Stimulated activated CD4-positive, alpha-beta T cell treated with anti-CD3 and anti-CD28 coated beads, TNF-alpha, amount 100 ng/mL, for 4 hours (primary cell): ENCODE measurements at regions not wholly inside any gene's neighbourhood (a gene's known extent, or its start where the extent isn't known, plus 50 kb on each side); places are given as distances from the start of the nearest gene placed in this dataset.

Source experiments
- DNase-seq, 3 experiments: peaks; one replicate each; pipeline ENCODE4 v3.0.0-alpha.2; 2020; ENCODE audit warnings: low read depth in 3 of 3

DNA sequence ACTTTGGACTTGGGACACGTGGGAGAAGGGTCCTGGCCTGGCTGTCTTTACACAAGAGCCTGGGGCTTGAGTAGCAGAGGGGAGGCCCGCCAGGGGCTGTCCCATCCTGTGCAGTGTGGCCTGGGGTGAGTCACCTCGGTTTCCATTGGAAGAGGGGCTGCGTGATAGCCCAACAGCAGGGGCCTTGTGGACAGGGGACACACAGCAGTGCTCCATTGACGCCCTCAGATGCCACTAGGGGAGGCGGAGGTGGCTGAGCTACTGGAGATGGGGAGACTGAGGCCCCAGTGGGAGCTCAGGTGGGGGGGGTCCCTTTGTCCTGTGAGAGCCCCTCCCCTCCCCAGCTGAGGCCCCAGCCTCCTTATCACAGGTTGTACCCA, 50.0 kb upstream of the RNU6ATAC start:
- DNase-seq, result no peak

DNA sequence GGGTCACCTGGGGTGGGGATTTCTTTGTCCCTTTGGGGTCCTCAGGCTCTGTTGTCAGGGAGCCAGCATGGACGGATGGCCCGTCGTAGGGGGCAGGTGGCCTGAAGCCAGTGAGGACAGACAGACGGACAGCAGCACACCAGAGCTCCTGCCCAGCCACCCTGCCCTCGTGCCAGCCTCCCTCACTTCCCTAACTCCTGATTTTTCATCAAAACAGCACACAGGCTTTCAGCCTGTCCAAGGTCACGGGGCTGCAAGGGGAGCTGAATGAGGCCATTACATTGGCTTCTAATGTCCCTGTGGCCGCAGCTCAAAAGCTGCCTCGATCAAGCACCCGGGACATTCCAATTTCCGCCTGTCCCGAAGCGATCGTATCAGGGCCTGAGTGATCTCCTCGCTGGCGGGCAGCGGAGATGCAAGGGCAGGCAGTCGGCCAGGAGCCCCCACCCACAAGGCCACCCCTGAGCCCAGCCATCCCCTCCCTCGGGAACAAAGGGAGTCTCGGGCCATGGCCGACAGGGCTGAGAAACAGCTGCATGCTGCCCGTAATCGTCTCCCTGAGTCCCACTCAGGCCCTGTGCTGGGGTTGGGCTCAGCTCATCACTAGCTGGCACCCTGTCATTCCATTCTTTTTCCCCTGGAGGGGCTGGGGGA, 50.5 kb upstream of the RNU6ATAC start:
- DNase-seq, result no peak

DNA sequence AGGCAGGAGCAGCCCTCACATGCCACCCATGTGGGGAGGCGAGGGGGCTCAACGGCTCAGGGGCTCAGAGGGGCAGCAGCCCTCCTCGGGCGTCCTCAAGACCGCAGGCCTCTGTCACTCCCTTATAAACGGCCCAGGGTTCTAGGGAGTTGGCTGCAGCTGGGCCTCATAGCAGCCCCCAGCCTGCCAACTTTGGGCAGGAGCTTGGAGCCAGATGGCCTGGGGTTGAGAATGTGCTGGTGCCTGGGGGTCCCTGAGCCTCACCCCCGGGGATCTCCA, 51.0 kb upstream of the RNU6ATAC start:
- DNase-seq, result no peak

DNA sequence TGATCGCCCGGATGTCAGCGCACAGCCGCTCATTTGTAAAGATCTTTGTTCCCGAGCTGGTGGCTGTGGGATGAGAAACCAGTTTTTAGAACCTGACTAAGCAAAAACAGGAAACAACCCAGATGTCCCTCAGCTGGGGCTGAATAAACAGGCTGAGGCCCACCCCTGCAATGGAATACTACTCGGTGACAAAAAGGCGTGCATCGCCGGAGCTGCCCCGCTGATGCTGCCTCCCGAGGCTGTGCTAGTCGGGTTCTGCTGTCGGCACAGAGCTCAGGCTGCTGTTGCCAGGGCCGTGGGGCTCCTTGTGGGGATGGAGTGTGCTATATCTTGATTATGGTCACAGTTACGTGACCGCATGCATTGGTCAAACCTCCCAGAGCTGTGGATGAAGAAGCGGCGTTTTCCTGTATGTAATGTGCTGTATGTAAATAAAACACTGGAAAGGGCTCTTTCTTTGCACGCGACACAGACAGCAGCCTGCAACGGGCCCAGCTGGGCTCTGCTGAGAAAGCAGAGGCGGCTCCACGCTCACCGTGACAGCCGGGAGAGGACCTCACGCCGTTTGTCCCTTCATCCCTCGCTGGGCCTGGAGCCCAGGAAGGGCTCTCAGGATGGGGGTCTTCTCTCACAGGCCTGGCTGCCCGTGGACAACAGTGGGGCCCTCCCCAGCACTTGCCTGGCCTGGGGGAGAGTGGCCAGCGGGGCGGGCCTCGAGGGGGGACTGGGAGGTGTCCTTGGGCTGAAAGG, 51.5 kb upstream of the RNU6ATAC start:
- no peak for DNase-seq

DNA sequence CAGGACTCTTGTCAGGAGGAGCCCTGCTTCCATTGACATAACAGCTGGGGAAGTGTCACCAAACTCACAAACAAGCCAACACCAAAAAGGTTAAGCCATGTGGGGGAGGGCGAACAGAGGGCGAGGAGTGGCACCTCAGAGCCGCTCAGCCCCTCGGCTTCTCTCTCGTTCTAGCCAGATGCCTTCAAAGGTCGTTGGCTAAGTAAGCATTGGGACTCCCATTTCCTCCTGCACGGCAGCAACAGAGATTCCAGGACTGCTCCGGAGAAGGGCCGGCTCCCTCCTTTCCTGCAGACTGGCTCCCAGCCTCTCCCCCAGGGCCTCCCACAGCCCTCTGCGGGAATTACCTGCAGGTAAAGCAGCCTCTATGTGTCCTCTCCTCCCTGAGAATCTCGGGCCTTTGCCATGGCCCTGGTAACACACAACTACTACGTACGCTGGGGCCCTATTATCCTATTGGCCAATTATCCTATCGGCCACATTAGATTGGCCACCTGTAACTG, 52.1 kb upstream of the RNU6ATAC start:
- DNase-seq, result no peak

DNA sequence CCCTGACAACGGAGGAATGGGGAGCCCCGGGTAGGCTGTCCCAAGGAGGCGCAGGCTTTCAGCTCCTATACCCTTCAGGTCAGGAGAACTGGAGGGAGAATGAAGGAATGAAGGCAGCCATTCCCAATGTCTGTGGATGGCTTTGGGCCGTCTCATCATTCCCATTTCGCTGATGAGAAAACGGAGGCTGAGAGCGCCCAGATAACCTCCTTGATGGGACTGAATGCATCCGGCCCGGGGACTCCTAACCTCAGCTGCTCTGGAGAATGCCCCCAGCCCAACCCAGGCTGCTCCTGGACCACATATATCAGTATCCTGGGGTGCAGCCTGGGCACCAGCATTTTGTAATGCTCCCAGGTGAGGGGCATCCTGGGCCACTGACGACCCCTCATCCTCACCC, 52.6 kb upstream of the RNU6ATAC start:
- DNase-seq, result no peak

DNA sequence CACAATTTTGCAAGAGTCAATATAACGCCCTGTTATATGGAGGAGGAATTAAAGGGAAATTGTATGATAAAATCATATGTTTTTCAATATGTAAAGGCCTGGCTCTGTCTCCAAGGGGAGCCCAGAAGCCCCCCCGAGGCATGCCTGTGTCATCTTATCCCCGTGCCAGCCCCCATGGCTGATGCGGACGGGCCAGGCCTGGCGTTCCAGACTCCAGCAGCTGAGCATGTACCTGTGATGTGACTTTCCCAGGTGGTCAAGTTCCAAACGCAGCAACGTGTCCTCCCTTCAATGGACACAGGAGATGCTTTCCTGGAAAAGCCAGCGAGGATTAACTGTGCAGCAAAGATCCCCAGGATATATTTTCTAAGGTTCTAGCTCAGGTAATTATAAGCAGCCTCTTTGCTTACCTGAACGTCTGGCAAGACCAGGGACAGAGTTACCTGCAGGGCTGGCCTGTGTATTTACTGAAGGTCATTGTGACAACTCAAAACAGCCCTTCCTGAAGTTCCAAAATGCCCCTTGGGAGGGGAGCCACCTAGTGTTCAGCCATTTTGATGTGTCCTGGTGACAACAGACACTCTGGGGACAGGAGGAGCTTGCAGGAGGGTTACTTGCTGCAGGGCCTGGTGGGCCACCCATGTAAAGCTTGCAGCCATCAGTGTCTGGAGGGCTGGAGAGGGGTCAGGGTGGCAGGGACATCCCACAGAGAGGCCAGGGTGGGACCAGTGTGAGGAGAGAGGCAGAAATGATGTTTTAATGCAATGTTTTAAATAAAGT, 53.3 kb upstream of the RNU6ATAC start:
- no peak for DNase-seq

DNA sequence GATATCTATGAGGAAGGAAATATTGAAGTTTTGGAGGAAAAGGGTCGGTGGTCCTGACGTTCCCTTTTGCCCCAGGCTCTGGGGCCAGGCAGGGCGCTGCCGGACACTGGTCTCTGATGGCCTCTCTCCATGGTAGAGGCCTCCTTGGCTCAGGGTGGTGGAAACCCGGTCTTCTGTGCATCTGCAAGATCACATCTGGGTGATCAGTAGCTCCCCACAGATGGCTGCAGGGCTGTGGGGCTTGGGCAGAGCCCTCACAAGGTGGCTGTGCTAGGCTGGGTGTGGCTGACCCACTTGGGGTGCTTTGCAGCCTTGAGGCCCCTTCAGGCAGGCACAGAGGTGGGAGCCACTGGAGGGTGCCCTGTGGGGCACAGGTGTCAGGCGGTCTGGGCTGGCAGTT, 53.9 kb upstream of the RNU6ATAC start:
- no peak for DNase-seq

DNA sequence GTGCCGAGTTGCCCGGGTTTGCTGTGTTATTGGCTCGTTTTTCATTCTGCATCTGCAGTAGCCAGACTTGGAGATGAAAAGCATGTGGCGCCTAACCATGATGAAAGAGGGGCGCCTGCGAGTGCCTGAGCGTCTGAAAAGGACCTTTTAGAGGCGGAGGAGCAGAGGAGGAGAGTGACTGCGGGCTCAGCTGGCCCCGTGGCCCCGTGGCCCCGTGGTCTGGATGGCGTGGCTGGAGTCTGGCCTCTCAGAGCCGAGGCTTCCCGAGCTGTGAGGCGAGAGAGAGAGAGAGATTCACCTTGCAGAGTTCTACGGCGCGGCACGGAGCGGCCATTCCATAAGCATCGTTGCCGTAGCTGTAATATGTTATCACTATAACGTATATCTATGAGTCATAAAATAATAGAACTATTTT, 55.3 kb upstream of the RNU6ATAC start:
- DNase-seq, result no peak

DNA sequence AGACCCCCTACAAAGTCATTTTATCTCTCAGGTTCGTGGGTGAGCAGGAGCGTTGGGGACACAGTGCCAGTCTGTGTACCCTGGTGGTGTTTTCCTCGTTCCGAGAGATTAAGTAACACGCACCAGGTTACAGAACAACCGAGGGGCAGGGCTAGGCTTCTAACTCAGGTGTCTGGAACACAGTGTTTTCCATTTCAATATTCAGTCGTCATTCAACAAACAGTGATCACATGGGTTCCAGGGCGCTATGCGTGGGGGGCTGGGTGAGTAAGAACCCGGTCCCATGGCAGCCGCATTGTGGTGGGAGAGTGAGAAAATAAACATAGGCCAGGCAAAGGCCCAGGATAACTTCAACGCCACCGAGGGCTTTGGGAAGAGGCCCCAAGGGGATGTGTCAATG, 55.9 kb upstream of the RNU6ATAC start:
- no peak for DNase-seq

DNA sequence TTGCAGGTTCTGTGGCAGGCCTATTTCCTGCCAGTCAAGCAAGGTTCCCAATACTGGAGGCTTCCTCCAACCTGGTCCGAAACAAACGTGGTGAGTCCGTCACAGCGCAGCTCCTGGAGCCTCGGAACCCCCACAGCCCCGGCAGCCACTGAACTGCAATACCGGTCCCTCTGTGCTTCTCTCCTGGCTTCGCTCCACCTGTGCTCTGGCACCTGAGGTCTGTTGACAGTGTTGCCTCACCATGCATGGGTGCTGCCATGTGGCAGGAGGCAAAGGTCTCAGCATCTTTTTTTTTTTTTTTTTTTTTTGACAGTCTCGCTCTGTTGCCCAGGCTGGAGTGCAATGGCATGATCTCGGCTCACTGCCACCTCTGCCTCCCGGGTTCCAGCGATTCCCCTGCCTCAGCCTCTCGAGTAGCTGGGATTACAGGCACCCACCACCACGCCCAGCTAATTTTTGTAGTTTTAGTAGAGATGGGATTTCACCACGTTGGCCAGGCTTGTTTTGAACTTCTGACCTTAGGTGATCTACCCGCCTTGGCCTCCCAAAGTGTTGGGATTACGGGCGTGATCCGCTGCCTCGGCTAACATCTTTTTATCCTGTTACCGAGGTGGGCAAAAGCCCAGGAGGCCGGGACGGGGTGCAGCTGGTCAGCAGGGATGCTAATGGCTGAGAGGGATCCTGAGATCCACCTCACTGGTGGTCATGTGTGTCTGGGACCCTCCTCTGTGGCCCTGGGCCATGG, 57.1 kb upstream of the RNU6ATAC start:
- no peak for DNase-seq

DNA sequence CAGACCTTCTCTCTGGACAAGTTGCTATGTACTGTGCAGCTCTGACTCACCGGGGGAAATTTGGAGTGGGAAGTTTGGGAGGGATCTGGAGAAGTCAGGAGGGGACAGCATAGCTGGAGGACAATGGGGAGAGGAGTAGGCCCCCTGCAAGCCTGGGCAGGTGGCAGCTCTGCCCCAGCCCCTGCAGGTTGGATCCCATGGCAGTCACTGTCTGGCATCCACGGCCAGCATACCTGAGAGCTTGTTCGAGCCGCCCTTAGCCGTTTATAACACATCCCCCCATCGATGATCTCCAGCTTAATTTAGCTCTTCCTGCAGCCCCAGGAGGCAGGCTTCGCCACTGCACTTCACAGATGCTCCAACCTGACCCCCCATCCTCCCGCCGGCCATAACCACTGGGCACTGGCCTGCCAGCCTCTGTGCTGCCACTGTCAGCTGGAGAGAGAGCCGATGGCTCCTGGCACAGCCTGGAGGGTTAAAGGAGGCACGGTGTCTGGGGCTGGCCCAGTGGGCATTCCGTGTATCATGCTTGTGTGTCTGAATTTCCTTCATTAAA, 57.7 kb upstream of the RNU6ATAC start:
- DNase-seq, result no peak

DNA sequence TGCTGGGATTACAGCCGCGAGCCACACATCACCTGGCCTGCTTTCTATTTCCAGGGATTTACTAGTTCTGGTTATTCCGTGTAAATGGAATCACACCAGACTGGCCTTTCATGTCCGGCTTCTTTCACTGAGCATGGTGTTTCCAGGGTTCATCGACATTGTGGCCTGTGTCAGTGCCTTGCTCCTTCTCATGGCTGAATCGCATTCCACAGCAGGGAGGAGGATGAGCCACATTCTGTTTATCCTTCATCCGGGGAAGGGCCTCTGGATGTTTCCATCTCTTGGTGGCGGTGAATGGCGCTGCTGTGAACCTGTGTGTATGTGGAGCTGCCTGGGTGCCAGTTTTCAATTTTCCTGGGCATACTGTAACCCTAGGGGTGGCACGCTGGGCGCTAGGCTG, 58.7 kb upstream of the RNU6ATAC start:
- DNase-seq, result no peak

DNA sequence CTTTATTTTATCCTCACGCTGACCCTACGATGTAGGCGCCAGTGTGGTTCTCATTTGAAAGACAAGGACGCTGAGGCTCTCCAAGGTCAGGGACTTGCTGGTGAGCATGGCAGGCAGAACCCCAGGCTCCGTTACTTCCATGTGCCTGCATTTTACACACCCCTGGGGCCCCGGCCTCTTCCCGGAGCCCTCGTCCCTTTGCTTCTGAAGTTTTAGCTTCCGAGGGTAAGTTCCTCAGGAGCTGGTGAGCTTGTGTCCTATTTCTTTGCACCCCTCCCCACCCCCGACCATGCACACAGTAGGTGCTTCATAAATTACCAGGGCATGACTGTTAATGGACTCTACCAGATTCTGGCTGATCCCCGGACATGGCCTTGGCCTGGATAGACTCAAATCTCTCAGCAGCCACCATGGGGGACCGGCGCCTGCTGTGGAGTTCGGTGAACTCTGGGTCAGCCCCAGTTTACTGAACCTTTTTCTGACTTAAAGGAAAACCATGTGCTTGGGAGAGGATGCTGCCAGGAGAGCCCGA, 59.3 kb upstream of the RNU6ATAC start:
- DNase-seq, result no peak

DNA sequence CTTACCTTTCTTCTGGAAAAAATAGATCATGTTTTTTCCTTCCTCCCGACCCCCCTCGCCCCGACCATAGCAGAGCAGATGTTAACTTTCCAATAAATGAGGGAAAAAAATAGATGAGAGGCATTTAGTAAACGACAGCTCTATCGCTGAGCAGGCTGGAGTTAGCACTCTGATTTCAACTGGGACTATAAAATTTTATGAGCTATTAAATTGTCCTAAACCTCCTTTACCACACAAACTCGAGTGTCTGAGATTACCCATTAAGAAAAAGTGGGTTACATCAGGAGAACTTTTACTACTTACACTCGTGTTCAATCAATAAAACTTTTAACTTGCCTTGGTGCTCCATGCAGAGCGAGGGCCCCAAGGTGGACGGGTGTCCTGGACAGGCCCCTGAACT, 59.8 kb upstream of the RNU6ATAC start:
- no peak for DNase-seq

DNA sequence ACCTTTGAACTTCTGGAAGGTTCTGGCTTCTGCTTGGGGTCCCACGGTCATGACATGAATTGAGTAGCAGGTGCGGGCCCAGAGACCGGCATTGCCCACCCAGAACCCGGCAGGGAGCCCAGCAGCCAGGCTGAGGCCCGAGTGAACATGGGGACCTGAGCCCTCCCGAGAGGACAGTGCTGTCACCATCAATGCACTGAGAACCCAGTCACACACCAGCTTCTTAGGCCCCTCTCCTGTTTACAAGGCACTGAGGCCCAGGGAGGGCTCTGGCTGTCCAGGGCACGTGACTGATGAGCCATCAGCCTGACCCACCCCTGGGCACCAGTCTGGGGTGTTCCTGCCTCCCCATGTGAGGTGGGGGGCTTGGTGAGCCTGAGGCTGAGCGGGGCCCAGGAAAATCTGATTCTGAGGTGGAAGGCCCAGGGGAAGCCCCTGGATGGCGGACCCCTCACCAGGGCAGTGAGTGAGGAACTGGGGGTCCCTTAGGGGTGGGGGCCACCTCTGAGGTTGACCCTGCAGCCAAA, 60.3 kb upstream of the RNU6ATAC start:
- DNase-seq, result no peak

DNA sequence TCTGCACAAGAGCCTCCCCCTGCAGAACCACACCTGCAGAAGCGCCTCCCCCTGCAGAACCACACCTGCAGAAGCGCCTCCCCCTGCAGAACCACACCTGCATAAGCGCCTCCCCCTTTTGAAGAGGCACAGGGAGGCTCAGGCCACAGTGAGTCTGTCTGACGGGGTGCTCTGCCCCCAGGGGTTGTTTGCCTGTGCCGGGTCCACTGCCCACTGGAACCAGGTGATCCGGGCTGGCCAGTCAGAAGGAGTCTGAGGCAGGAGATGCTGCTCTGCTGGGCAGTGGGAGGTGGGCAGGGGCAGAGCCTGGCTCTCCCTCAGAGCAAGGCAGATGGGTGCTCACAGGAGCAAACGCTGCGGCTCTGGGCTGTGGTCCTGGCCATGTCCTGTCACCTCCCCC, 60.8 kb upstream of the RNU6ATAC start:
- no peak for DNase-seq

DNA sequence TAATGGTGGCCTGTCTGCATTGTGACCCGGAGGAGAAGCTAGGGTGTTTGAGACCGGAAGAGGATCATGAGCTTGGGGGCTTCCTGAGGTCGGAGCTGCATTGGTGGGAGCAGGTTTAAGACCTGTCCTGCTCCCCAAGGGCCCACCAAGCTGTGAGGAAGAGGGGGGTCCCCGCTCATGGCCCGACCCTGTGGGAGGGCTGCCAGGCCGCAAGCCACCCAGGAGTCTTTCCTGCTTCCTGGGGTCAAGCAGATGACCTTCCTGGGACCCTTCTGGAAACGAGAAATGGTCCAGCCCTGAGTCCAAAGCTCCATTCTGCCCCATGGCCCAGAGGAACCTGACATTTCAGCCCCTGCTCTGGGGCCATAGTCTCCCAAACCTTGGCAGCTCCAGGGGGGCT, 61.5 kb upstream of the RNU6ATAC start:
- DNase-seq, result no peak

DNA sequence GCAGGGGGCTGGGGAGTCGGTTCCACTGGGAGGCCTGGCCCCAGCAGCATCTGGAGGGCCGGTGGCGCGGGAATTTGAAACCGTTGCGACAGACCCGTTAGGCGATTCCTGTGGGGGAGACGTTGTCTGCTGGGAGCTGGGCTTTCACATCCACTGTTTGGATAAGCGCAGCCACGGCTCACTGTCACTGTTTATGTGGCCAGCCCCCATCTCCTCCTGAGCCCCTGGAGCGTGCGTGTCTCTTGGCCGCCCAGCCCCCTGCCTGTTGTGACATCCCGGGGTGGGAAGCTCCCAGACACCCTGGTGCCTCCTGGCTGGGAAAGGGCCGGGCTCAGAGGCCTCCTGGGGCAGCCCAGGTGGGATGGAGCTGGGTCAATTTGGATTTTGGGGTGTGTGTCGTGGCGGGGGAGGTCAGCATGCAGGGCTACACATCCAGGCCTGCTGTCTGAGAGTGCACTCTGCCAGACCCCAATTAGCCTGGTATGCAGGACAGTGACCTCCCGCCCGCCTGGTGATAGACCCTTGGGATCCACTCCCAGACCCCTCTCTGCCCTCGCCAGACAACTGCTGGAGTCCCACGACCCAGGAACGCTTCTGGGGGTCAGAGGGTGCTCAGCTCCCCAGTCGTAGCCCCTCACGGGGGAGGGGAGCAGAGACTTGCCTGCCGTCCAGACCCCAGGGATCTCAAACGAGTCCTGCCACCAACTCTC, 62.0 kb upstream of the RNU6ATAC start:
- no peak for DNase-seq

DNA sequence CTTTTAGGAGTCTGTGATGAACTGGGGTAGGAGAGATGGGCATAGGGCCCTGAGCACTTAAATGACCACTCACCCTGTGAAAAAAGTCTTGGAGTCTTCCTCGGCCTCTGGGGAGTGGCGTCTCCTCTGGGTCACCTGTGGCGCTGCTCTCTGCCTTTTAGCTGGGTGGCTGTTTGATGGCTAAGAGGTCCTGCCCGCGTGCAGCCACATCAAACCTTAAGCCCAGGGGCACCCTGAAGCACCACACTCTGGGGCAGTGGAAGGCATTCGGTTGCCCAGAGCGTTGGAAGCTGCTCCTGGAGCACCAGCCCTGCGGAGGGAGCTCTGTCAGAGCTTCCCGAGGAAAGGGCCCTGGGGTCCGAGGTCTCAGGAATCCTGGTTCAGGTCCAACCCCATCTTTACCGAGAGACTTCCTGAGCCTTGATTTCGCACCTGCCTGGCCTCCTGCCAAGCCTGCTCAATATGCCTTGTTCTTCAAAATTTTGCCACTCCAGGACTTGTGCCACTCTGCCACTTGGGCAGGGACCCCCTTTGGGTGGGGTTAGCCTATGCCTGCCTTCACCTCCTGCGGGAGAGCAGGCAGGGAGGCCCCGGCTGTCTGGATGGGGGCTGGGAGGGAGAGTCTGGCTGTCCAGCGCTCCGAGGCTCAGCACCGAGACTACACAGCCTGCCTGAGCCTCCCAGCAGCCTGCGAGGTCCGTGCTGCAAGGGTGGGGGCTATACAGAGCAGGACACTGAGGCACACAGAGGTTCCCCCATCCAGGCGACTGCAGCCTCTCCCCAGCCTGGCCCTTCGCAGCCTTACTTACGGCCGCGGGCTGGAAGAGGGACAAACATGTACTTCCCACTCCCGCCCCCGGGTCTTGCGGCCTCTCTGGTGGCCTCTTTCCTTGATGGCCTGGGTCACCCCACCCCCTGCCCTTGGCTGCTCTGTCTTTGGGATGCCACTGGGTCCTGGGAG, 63.4 kb upstream of the RNU6ATAC start:
- DNase-seq, result no peak
